PC-3 (cell line): ENCODE measurements at regions not wholly inside any gene's neighbourhood (a gene's known extent, or its start where the extent isn't known, plus 50 kb on each side); places are given as distances from the start of the nearest gene placed in this dataset.

Source experiments
- EZH2 ChIP-seq: fragments of 300-600 bp; sonication (generic); IDR thresholded peaks from one replicate; pipeline ENCODE4 v1.6.1; 2017; ENCODE audit warnings: antibody characterized with exemption, mild to moderate bottlenecking, low read length; ENCODE audit not compliant: unreplicated experiment
- EZH2phosphoT487 ChIP-seq: fragments of 300-600 bp; sonication (generic); IDR thresholded peaks from 2 replicates; pipeline ENCODE4 v1.6.1; 2018; ENCODE audit warnings: mild to moderate bottlenecking, antibody characterized with exemption, low read length, borderline replicate concordance
- TF ChIP-seq, protein P1 (sequence below): fragments of 300-600 bp; sonication (generic); conservative IDR thresholded peaks from 2 replicates; pipeline ENCODE4 v1.5.1; 2017; ENCODE audit warnings: antibody characterized with exemption, low read depth, mild to moderate bottlenecking, low read length

DNA sequence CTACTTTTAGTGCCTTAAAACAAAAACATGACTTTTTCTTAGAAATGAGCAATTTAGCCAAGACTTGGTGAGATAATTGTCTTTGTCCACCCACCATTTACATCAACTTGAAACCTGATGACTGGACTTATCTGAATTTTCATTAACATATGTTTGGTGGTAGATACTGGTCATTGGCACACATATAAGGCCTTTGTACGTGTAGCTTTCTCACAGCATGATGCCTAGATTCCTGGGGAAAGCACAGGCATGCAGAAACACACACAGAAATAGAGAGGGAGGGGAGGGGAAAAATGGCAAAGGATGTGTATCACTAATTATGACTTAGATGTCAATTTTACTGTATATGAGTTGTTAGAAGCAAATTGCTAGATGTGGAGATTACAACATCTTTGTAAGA lies 488.4 kb downstream of the NXPH1 start:
- TF ChIP-seq, protein P1, sequence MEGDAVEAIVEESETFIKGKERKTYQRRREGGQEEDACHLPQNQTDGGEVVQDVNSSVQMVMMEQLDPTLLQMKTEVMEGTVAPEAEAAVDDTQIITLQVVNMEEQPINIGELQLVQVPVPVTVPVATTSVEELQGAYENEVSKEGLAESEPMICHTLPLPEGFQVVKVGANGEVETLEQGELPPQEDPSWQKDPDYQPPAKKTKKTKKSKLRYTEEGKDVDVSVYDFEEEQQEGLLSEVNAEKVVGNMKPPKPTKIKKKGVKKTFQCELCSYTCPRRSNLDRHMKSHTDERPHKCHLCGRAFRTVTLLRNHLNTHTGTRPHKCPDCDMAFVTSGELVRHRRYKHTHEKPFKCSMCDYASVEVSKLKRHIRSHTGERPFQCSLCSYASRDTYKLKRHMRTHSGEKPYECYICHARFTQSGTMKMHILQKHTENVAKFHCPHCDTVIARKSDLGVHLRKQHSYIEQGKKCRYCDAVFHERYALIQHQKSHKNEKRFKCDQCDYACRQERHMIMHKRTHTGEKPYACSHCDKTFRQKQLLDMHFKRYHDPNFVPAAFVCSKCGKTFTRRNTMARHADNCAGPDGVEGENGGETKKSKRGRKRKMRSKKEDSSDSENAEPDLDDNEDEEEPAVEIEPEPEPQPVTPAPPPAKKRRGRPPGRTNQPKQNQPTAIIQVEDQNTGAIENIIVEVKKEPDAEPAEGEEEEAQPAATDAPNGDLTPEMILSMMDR, result no peak
- TF ChIP-seq EZH2 (no peak), EZH2phosphoT487 (no peak)
